Forelimb muscle (tissue), 1 donor: ENCODE measurements at regions not wholly inside any gene's neighbourhood (a gene's known extent, or its start where the extent isn't known, plus 50 kb on each side); places are given as distances from the start of the nearest gene placed in this dataset.

Source experiments
- DNase-seq: peaks from one replicate; pipeline ENCODE4 v3.0.0-alpha.2; 2013; ENCODE audit warnings: low read depth

- DNase-seq = no peak
These were observed 455.3 kb downstream of the MEIS1 start for GRCh38 chr2:66890166-66890742.

GRCh38 chr2:66895206-66895605, 460.3 kb downstream of the MEIS1 start:
- DNase-seq = no peak

GRCh38 chr2:66896131-66896530, 461.2 kb downstream of the MEIS1 start:
- DNase-seq = no peak

GRCh38 chr2:66897181-66897580, 462.3 kb downstream of the MEIS1 start:
- DNase-seq = no peak

GRCh38 chr2:66897691-66898150, 462.8 kb downstream of the MEIS1 start:
- no peak for DNase-seq

- DNase-seq = no peak
These were observed 464.2 kb downstream of the MEIS1 start for GRCh38 chr2:66899109-66899508.

- DNase-seq = no peak
These were observed 464.7 kb downstream of the MEIS1 start for GRCh38 chr2:66899648-66900047.

- DNase-seq = no peak
These were observed 466.4 kb downstream of the MEIS1 start for GRCh38 chr2:66901344-66901743.

- no peak for DNase-seq
These were observed 468.3 kb downstream of the MEIS1 start for GRCh38 chr2:66903183-66903582.

- no peak for DNase-seq
These were observed 469.0 kb downstream of the MEIS1 start for GRCh38 chr2:66903745-66904465.

GRCh38 chr2:66915237-66915636, 480.3 kb downstream of the MEIS1 start:
- DNase-seq = no peak

GRCh38 chr2:66919286-66919685, 477.8 kb upstream of the ETAA1 start:
- DNase-seq = no peak

- no peak for DNase-seq
These were observed 476.7 kb upstream of the ETAA1 start for GRCh38 chr2:66920415-66920814.

- DNase-seq = no peak
These were observed 472.0 kb upstream of the ETAA1 start for GRCh38 chr2:66925128-66925527.

GRCh38 chr2:66926594-66927112, 470.5 kb upstream of the ETAA1 start:
- no peak for DNase-seq

- no peak for DNase-seq
These were observed 467.3 kb upstream of the ETAA1 start for GRCh38 chr2:66929632-66930338.

GRCh38 chr2:66930339-66931220, 466.6 kb upstream of the ETAA1 start:
- DNase-seq = no peak

GRCh38 chr2:66938471-66938967, 458.6 kb upstream of the ETAA1 start:
- no peak for DNase-seq

GRCh38 chr2:66940080-66940479, 457.1 kb upstream of the ETAA1 start:
- DNase-seq = no peak

GRCh38 chr2:66948234-66948633, 448.9 kb upstream of the ETAA1 start:
- no peak for DNase-seq

- no peak for DNase-seq
These were observed 439.9 kb upstream of the ETAA1 start for GRCh38 chr2:66957198-66957597.

GRCh38 chr2:66957677-66958076, 439.5 kb upstream of the ETAA1 start:
- DNase-seq = no peak
